ENCODE measurements at regions not wholly inside any gene's neighbourhood (a gene's known extent, or its start where the extent isn't known, plus 50 kb on each side); places are given as distances from the start of the nearest gene placed in this dataset.
"Not testable (repeated sequence)": the region's sequence is repeated elsewhere in the genome, so short reads cannot be mapped to it uniquely, and the experiment has no call there.

DNA sequence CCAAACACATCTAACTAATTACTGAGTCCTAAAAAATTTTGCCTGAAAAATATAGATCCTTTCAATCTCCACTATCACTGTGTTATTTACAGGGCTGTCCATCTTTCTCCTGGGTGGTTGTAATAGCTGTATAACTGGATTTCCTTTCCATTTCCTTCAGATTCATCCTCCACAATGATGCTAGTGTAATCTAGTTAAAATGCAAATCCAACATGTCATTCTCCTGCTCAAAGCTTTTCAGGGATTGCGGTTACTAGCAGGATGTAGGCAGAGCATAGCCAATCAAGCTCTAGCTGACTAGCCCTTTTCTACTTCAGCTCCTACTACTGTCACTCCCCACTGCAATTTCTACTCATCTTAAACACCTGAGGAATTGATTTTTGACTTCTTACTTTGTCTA, 283.0 kb downstream of the RAB38 start:
- no peaks in the 10 kb centered on the region for H4K20me1 ChIP-seq (ENCODE audit: control insufficient read depth, extremely low read depth, insufficient read depth, low read length)
- no peak overlapping the region for H3K4me3 ChIP-seq (replicated peaks in 1 of 4; ENCODE audit: control extremely low read depth in 1 of 4, insufficient read depth in 1 of 4, low read depth in 3 of 4, low read length in 4 of 4)
- no peak overlapping the region for H3K27ac ChIP-seq (ENCODE audit: insufficient read depth, low read length)
- no peaks in the 10 kb centered on the region for H3K4me1 ChIP-seq (ENCODE audit: control insufficient read depth, extremely low read depth, insufficient read depth, low read length)
- no peak overlapping the region for H3K4me2 ChIP-seq (ENCODE audit: extremely low read depth, insufficient read depth, low read length)
- no peak overlapping the region for H3K9ac ChIP-seq (ENCODE audit: insufficient read depth, low read length)
- no peaks in the 10 kb centered on the region for H3K79me2 ChIP-seq (ENCODE audit: control insufficient read depth, insufficient read depth, low read length)
- H3K9me3 ChIP-seq (ENCODE audit: control insufficient read depth, insufficient read depth, low read depth, low read length), result no peaks in the 10 kb centered on the region
- no peaks in the 10 kb centered on the region for H3K27me3 ChIP-seq (ENCODE audit: control insufficient read depth, insufficient read depth, low read length)
- no peak for DNase-seq (ENCODE audit: low read depth in 2 of 2)
- H3K36me3 ChIP-seq (ENCODE audit: control insufficient read depth, insufficient read depth, low read length), result no peaks in the 10 kb centered on the region
- TF ChIP-seq EZH2 (IDR thresholded peaks at IDR 0.05; ENCODE audit: low read length, missing control alignments), result no peak
- TF ChIP-seq, protein P1, sequence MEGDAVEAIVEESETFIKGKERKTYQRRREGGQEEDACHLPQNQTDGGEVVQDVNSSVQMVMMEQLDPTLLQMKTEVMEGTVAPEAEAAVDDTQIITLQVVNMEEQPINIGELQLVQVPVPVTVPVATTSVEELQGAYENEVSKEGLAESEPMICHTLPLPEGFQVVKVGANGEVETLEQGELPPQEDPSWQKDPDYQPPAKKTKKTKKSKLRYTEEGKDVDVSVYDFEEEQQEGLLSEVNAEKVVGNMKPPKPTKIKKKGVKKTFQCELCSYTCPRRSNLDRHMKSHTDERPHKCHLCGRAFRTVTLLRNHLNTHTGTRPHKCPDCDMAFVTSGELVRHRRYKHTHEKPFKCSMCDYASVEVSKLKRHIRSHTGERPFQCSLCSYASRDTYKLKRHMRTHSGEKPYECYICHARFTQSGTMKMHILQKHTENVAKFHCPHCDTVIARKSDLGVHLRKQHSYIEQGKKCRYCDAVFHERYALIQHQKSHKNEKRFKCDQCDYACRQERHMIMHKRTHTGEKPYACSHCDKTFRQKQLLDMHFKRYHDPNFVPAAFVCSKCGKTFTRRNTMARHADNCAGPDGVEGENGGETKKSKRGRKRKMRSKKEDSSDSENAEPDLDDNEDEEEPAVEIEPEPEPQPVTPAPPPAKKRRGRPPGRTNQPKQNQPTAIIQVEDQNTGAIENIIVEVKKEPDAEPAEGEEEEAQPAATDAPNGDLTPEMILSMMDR (conservative IDR thresholded peaks at IDR 0.05 in 1 of 2, IDR thresholded peaks at IDR 0.05 in 1 of 2; ENCODE audit: low read depth in 1 of 2, low read length in 2 of 2), result no peak
- no peak overlapping the region for H2AFZ ChIP-seq (ENCODE audit: low read length)

DNA sequence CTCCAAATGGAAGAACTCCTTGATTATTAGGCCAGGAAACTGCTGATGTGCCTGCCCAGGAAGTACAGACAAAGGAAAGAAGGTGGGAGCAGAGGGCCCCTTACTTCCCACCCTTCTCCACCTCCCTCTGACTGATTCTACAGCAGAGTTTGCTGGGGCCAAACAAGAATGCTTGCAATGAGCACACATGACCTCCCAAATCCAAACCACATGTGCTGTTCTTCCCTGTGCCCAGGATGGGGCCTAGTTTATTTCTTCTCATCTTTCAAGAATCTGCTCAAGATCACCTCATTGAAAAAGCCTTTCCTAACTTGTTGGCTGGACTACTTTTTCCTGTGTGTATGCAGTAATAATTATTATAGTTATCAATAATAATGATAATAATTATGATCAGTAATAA, 286.1 kb downstream of the RAB38 start:
- Histone ChIP-seq H3K4me1 (ENCODE audit: control insufficient read depth, extremely low read depth, insufficient read depth, low read length) (no peaks in the 10 kb centered on the region), H3K27me3 (ENCODE audit: control insufficient read depth, insufficient read depth, low read length) (no peaks in the 10 kb centered on the region), H3K27ac (ENCODE audit: insufficient read depth, low read length) (no peak overlapping the region), H3K79me2 (ENCODE audit: control insufficient read depth, insufficient read depth, low read length) (no peaks in the 10 kb centered on the region), H2AFZ (ENCODE audit: low read length) (no peak overlapping the region), H3K4me2 (ENCODE audit: extremely low read depth, insufficient read depth, low read length) (no peak overlapping the region), H3K9me3 (ENCODE audit: control insufficient read depth, insufficient read depth, low read depth, low read length) (no peaks in the 10 kb centered on the region), H3K9ac (ENCODE audit: insufficient read depth, low read length) (no peak overlapping the region), H3K36me3 (ENCODE audit: control insufficient read depth, insufficient read depth, low read length) (no peaks in the 10 kb centered on the region), H3K4me3 (replicated peaks in 1 of 4; ENCODE audit: control extremely low read depth in 1 of 4, insufficient read depth in 1 of 4, low read depth in 3 of 4, low read length in 4 of 4) (no peak overlapping the region), H4K20me1 (ENCODE audit: control insufficient read depth, extremely low read depth, insufficient read depth, low read length) (no peaks in the 10 kb centered on the region)
- no peak for DNase-seq (ENCODE audit: low read depth in 2 of 2)
- TF ChIP-seq EZH2 (IDR thresholded peaks at IDR 0.05; ENCODE audit: low read length, missing control alignments), result no peak
- TF ChIP-seq, protein P1 (conservative IDR thresholded peaks at IDR 0.05 in 1 of 2, IDR thresholded peaks at IDR 0.05 in 1 of 2; ENCODE audit: low read depth in 1 of 2, low read length in 2 of 2), result no peak

GRCh38 chr11:87885084-87885483, 290.2 kb downstream of the RAB38 start:
- H3K79me2 ChIP-seq (ENCODE audit: control insufficient read depth, insufficient read depth, low read length); H4K20me1 ChIP-seq (ENCODE audit: control insufficient read depth, extremely low read depth, insufficient read depth, low read length); H3K9ac ChIP-seq (ENCODE audit: insufficient read depth, low read length): not testable (repeated sequence)

More at GRCh38 chr11:87885084-87885483, 290.2 kb downstream of the RAB38 start:
- not testable (repeated sequence) for H3K4me1 ChIP-seq (ENCODE audit: control insufficient read depth, extremely low read depth, insufficient read depth, low read length); H3K9me3 ChIP-seq (ENCODE audit: control insufficient read depth, insufficient read depth, low read depth, low read length); H3K27ac ChIP-seq (ENCODE audit: insufficient read depth, low read length); H3K4me2 ChIP-seq (ENCODE audit: extremely low read depth, insufficient read depth, low read length); DNase-seq (ENCODE audit: low read depth in 2 of 2); H3K27me3 ChIP-seq (ENCODE audit: control insufficient read depth, insufficient read depth, low read length); H3K4me3 ChIP-seq (replicated peaks in 1 of 4; ENCODE audit: control extremely low read depth in 1 of 4, insufficient read depth in 1 of 4, low read depth in 3 of 4, low read length in 4 of 4); H3K36me3 ChIP-seq (ENCODE audit: control insufficient read depth, insufficient read depth, low read length); H2AFZ ChIP-seq (ENCODE audit: low read length)
